ENCODE measurements at regions not wholly inside any gene's neighbourhood (a gene's known extent, or its start where the extent isn't known, plus 50 kb on each side); places are given as distances from the start of the nearest gene placed in this dataset.

GRCh38 chr9:86735772-86736458 lies 211.4 kb downstream of the GAS1 start:
- Histone ChIP-seq H3K4me3 (ENCODE audit: low read length) (no peak overlapping the region), H3K9me3 (replicated peaks; ENCODE audit: control insufficient read depth, low read depth, low read length) (no peaks in the 10 kb centered on the region), H3K36me3 (ENCODE audit: control insufficient read depth, insufficient read depth, low read length) (no peaks in the 10 kb centered on the region), H3K4me1 (ENCODE audit: control insufficient read depth, insufficient read depth, low read length) (peaks cover 19% of the 10 kb centered on the region), H3K27me3 (ENCODE audit: control insufficient read depth, insufficient read depth, low read length) (no peaks in the 10 kb centered on the region), H3K27ac (ENCODE audit: low read length) (no peak overlapping the region)
- 100% methylated on average over 2 of the region's 6 CpGs for WGBS (ENCODE audit: insufficient coverage)
- DNase-seq = no peak

GRCh38 chr9:86734771-86735170 lies 212.5 kb downstream of the GAS1 start:
- H3K4me1 ChIP-seq (ENCODE audit: control insufficient read depth, insufficient read depth, low read length) = peaks cover 24% of the 10 kb centered on the region
- WGBS (ENCODE audit: insufficient coverage) = 77% methylated on average over 1 of the region's 1 CpG
- no peak for DNase-seq
- H3K27ac ChIP-seq (ENCODE audit: low read length) = no peak overlapping the region
- H3K27me3 ChIP-seq (ENCODE audit: control insufficient read depth, insufficient read depth, low read length) = no peaks in the 10 kb centered on the region
- no peak overlapping the region for H3K4me3 ChIP-seq (ENCODE audit: low read length)
- H3K36me3 ChIP-seq (ENCODE audit: control insufficient read depth, insufficient read depth, low read length) = no peaks in the 10 kb centered on the region
- H3K9me3 ChIP-seq (replicated peaks; ENCODE audit: control insufficient read depth, low read depth, low read length) = no peaks in the 10 kb centered on the region

GRCh38 chr9:86733929-86734328 lies 213.4 kb downstream of the GAS1 start:
- Histone ChIP-seq H3K9me3 (replicated peaks; ENCODE audit: control insufficient read depth, low read depth, low read length) (no peaks in the 10 kb centered on the region), H3K27ac (ENCODE audit: low read length) (no peak overlapping the region), H3K4me3 (ENCODE audit: low read length) (no peak overlapping the region), H3K36me3 (ENCODE audit: control insufficient read depth, insufficient read depth, low read length) (no peaks in the 10 kb centered on the region), H3K4me1 (ENCODE audit: control insufficient read depth, insufficient read depth, low read length) (peaks cover 24% of the 10 kb centered on the region), H3K27me3 (ENCODE audit: control insufficient read depth, insufficient read depth, low read length) (no peaks in the 10 kb centered on the region)
- no peak for DNase-seq
- WGBS (ENCODE audit: insufficient coverage) = 55% methylated on average over 4 of the region's 6 CpGs

GRCh38 chr9:86732514-86733171 lies 214.7 kb downstream of the GAS1 start:
- 32% methylated on average over 5 of the region's 6 CpGs for WGBS (ENCODE audit: insufficient coverage)
- H3K4me3 ChIP-seq (ENCODE audit: low read length) = no peak overlapping the region
- H3K9me3 ChIP-seq (replicated peaks; ENCODE audit: control insufficient read depth, low read depth, low read length) = no peaks in the 10 kb centered on the region
- peak; percentile 93 for DNase-seq
- H3K36me3 ChIP-seq (ENCODE audit: control insufficient read depth, insufficient read depth, low read length) = no peaks in the 10 kb centered on the region
- peak overlapping the region; percentile 80 for H3K27ac ChIP-seq (ENCODE audit: low read length)
- peaks cover 24% of the 10 kb centered on the region for H3K4me1 ChIP-seq (ENCODE audit: control insufficient read depth, insufficient read depth, low read length)
- no peaks in the 10 kb centered on the region for H3K27me3 ChIP-seq (ENCODE audit: control insufficient read depth, insufficient read depth, low read length)

DNA sequence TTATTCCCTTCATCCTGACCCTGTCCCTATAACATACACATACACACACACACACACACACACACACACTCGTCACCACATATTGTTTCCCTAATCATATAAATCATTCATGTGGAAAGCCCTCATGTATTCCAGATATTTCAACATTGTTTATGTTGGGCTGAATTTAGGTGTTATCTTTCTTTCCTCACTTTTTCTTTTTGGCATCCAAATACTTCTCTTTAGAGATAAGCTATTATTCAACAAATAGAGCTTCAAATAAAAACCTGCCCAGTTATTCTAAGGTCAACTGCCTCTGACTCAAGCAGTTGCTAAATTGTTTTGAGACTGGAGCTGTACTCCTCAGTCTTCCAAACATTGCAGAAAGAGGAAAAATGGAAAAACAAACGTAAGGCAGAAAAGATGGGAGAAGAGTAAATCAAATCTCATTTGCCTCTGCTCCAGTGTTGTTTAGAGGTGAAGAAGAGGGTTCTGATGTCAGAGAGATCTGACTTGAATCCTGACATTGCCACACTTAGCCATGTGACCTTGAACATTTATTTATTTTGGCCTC lies 215.7 kb downstream of the GAS1 start:
- DNase-seq = peak; percentile 69
- no peaks in the 10 kb centered on the region for H3K27me3 ChIP-seq (ENCODE audit: control insufficient read depth, insufficient read depth, low read length)
- H3K9me3 ChIP-seq (replicated peaks; ENCODE audit: control insufficient read depth, low read depth, low read length) = no peaks in the 10 kb centered on the region
- peaks cover 24% of the 10 kb centered on the region for H3K4me1 ChIP-seq (ENCODE audit: control insufficient read depth, insufficient read depth, low read length)
- no peaks in the 10 kb centered on the region for H3K36me3 ChIP-seq (ENCODE audit: control insufficient read depth, insufficient read depth, low read length)
- H3K27ac ChIP-seq (ENCODE audit: low read length) = peak overlapping the region; percentile 80
- no CpG with 5 or more reads among the region's 2 CpGs for WGBS (ENCODE audit: insufficient coverage)
- no peak overlapping the region for H3K4me3 ChIP-seq (ENCODE audit: low read length)

DNA sequence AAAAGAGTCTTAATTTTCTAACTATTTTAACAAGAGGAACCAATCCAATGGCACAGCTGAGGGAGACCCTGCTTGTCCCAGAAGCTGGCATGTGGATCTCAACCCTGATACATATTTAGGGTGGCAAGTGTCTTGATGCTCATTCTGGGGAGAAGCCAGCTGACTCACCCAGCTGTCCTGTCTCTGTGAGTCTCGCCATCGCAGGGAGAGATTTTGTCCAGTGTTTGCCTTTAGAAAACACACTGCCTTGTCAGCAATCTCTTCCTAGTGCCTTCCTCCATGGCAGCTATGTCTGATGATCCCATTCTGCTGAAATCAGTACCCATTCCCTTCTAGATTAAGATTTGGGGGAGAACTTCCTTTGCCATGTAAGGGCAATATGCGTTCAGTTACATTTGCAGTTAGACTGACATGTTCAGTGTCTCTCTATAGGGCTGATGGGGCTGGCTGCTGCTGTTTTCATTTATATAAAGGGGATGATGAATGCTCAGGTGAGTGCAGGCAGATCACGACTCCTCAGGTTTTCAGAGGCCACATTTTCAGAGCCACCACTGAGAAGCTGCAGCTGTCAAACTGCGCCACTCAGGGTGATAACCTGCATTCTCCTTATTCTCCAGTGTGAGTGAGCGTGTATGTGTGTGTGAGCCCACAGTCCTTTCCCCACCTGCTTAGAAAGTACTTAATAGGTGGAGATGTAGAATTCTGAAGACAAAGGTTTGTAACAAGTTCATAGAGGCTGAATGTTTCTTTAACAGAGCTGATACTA lies 217.0 kb downstream of the GAS1 start:
- no peaks in the 10 kb centered on the region for H3K27me3 ChIP-seq (ENCODE audit: control insufficient read depth, insufficient read depth, low read length)
- DNase-seq = no peak
- H3K4me1 ChIP-seq (ENCODE audit: control insufficient read depth, insufficient read depth, low read length) = peaks cover 24% of the 10 kb centered on the region
- no peaks in the 10 kb centered on the region for H3K9me3 ChIP-seq (replicated peaks; ENCODE audit: control insufficient read depth, low read depth, low read length)
- WGBS (ENCODE audit: insufficient coverage) = 90% methylated on average over 2 of the region's 6 CpGs
- no peaks in the 10 kb centered on the region for H3K36me3 ChIP-seq (ENCODE audit: control insufficient read depth, insufficient read depth, low read length)
- H3K4me3 ChIP-seq (ENCODE audit: low read length) = no peak overlapping the region
- peak overlapping the region; percentile 30 for H3K27ac ChIP-seq (ENCODE audit: low read length)

- DNase-seq = no peak
- Histone ChIP-seq H3K27me3 (ENCODE audit: control insufficient read depth, insufficient read depth, low read length) (no peaks in the 10 kb centered on the region), H3K27ac (ENCODE audit: low read length) (no peak overlapping the region), H3K36me3 (ENCODE audit: control insufficient read depth, insufficient read depth, low read length) (no peaks in the 10 kb centered on the region), H3K4me1 (ENCODE audit: control insufficient read depth, insufficient read depth, low read length) (peaks cover 14% of the 10 kb centered on the region), H3K4me3 (ENCODE audit: low read length) (no peak overlapping the region), H3K9me3 (replicated peaks; ENCODE audit: control insufficient read depth, low read depth, low read length) (no peaks in the 10 kb centered on the region)
- WGBS (ENCODE audit: insufficient coverage) = no CpG with 5 or more reads among the region's 1 CpG
These were observed 222.8 kb downstream of the GAS1 start for GRCh38 chr9:86724529-86724928.

GRCh38 chr9:86723346-86723745 lies 224.0 kb downstream of the GAS1 start:
- Histone ChIP-seq H3K4me3 (ENCODE audit: low read length) (no peak overlapping the region), H3K4me1 (ENCODE audit: control insufficient read depth, insufficient read depth, low read length) (peaks cover 19% of the 10 kb centered on the region), H3K27me3 (ENCODE audit: control insufficient read depth, insufficient read depth, low read length) (no peaks in the 10 kb centered on the region), H3K9me3 (replicated peaks; ENCODE audit: control insufficient read depth, low read depth, low read length) (no peaks in the 10 kb centered on the region), H3K27ac (ENCODE audit: low read length) (no peak overlapping the region), H3K36me3 (ENCODE audit: control insufficient read depth, insufficient read depth, low read length) (no peaks in the 10 kb centered on the region)
- no peak for DNase-seq
- WGBS (ENCODE audit: insufficient coverage) = 58% methylated on average over 2 of the region's 3 CpGs

GRCh38 chr9:86722706-86723075 lies 224.6 kb downstream of the GAS1 start:
- Histone ChIP-seq H3K4me3 (ENCODE audit: low read length) (no peak overlapping the region), H3K27ac (ENCODE audit: low read length) (peak overlapping the region; percentile 92), H3K27me3 (ENCODE audit: control insufficient read depth, insufficient read depth, low read length) (no peaks in the 10 kb centered on the region), H3K36me3 (ENCODE audit: control insufficient read depth, insufficient read depth, low read length) (no peaks in the 10 kb centered on the region), H3K9me3 (replicated peaks; ENCODE audit: control insufficient read depth, low read depth, low read length) (no peaks in the 10 kb centered on the region), H3K4me1 (ENCODE audit: control insufficient read depth, insufficient read depth, low read length) (peaks cover 20% of the 10 kb centered on the region)
- DNase-seq = no peak
- WGBS (ENCODE audit: insufficient coverage) = 100% methylated on average over 2 of the region's 3 CpGs
